ENCODE measurements at regions not wholly inside any gene's neighbourhood (a gene's known extent, or its start where the extent isn't known, plus 50 kb on each side); places are given as distances from the start of the nearest gene placed in this dataset.

DNA sequence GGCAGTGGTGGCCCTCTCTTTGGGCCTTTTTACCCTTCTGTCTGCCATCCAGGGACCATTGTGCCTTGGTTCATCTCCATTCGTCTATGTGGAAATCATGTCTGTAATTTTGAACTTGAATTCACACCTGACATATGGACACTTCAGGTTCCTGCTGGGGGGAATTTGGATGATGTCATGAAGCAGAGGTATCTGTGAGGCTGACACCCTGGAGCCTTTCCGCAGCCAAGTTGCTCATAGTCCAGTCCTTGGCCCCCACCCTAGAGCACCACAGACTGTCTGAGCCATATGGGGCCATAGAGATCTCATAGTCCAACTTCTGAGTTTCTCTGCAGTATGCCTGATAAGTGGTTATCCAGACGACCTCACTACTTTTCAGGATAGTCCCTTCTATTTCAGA is 147.7 kb upstream of the CACNA1E start:
- TF ChIP-seq CTCF (IDR thresholded peaks at IDR 0.05; ENCODE audit: low read depth, low read length), result no peak
- in situ Hi-C loops (cut with HindIII; ENCODE audit: low sequenced_read_pairs), result no loop called here
- no peak overlapping the region for H3K4me3 ChIP-seq (ENCODE audit: low read depth, low read length)
- DNase-seq (ENCODE audit: low read depth, low spot score), result no peak

- TF ChIP-seq CTCF (IDR thresholded peaks at IDR 0.05; ENCODE audit: low read depth, low read length), result no peak
- in situ Hi-C loops (cut with HindIII; ENCODE audit: low sequenced_read_pairs), result no loop called here
- no peak for DNase-seq (ENCODE audit: low read depth, low spot score)
- H3K4me3 ChIP-seq (ENCODE audit: low read depth, low read length), result no peak overlapping the region
Measured at GRCh38 chr1:181341026-181341632, 142.2 kb upstream of the CACNA1E start.

GRCh38 chr1:181344091-181344490 is 139.2 kb upstream of the CACNA1E start:
- in situ Hi-C loops (cut with HindIII; ENCODE audit: low sequenced_read_pairs), result no loop called here
- no peak for DNase-seq (ENCODE audit: low read depth, low spot score)
- TF ChIP-seq CTCF (IDR thresholded peaks at IDR 0.05; ENCODE audit: low read depth, low read length), result no peak
- no peak overlapping the region for H3K4me3 ChIP-seq (ENCODE audit: low read depth, low read length)

GRCh38 chr1:181345146-181345545 is 138.2 kb upstream of the CACNA1E start:
- H3K4me3 ChIP-seq (ENCODE audit: low read depth, low read length), result no peak overlapping the region
- TF ChIP-seq CTCF (IDR thresholded peaks at IDR 0.05; ENCODE audit: low read depth, low read length), result no peak
- in situ Hi-C loops (cut with HindIII; ENCODE audit: low sequenced_read_pairs), result no loop called here
- DNase-seq (ENCODE audit: low read depth, low spot score), result no peak

GRCh38 chr1:181347495-181348390 is 135.6 kb upstream of the CACNA1E start:
- no peak for TF ChIP-seq CTCF (IDR thresholded peaks at IDR 0.05; ENCODE audit: low read depth, low read length)
- no peak for DNase-seq (ENCODE audit: low read depth, low spot score)
- in situ Hi-C loops (cut with HindIII; ENCODE audit: low sequenced_read_pairs), result no loop called here
- H3K4me3 ChIP-seq (ENCODE audit: low read depth, low read length), result no peak overlapping the region

DNA sequence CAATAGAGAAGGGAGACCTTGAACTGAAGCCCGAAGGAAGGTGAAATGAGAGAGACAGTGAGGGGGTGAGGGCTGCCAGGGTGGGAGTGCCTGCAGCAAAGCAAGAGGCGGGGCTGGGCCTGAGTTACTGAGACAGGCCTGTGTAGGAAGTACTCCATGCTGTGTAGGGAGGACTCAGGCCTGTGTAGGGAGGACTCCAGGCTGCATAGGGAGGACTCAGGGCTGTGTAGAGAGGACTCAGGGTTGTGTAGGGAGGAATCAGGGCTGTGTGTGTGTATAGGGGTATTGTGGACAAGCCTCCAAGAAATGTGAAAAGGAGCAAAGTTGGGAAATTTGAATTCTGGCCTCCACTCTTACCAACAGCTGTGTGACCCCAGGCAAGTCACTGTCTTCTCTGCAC is 133.8 kb upstream of the CACNA1E start:
- in situ Hi-C loops (cut with HindIII; ENCODE audit: low sequenced_read_pairs), result no loop called here
- TF ChIP-seq CTCF (IDR thresholded peaks at IDR 0.05; ENCODE audit: low read depth, low read length), result no peak
- DNase-seq (ENCODE audit: low read depth, low spot score), result no peak
- H3K4me3 ChIP-seq (ENCODE audit: low read depth, low read length), result no peak overlapping the region
